Mesenchymal stem cell (in vitro differentiated cells and primary cell): ENCODE measurements at regions not wholly inside any gene's neighbourhood (a gene's known extent, or its start where the extent isn't known, plus 50 kb on each side); places are given as distances from the start of the nearest gene placed in this dataset.

ENCODE experiments used
- DNase-seq: peaks from one replicate; pipeline ENCODE4 v3.0.0-alpha.2; 2013
- H2AFZ ChIP-seq: one replicate; pipeline ENCODE4 v1.6.1; 2013; ENCODE audit warnings: low read depth, mild to moderate bottlenecking, control low read depth, inconsistent platforms, low read length, moderate library complexity
- H2AK5ac ChIP-seq: 2 replicates; pipeline ENCODE4 v1.6.1; 2013; ENCODE audit warnings: low read length, moderate library complexity, mild to moderate bottlenecking, inconsistent platforms; ENCODE audit not compliant: severe bottlenecking
- H2BK120ac ChIP-seq: one replicate; pipeline ENCODE4 v1.6.1; 2013; ENCODE audit warnings: low read depth, mild to moderate bottlenecking, inconsistent platforms, low read length, moderate library complexity
- H2BK12ac ChIP-seq, 2 experiments: one replicate each; pipeline ENCODE4 v1.6.1; 2013; ENCODE audit warnings: inconsistent platforms in 2 of 2, low read length in 2 of 2, mild to moderate bottlenecking in 2 of 2, moderate library complexity in 2 of 2, control low read depth in 1 of 2
- H2BK15ac ChIP-seq: one replicate; pipeline ENCODE4 v1.6.1; 2013; ENCODE audit warnings: mild to moderate bottlenecking, low read depth, inconsistent platforms; ENCODE audit not compliant: poor library complexity, severe bottlenecking
- H2BK5ac ChIP-seq: 2 replicates; pipeline ENCODE4 v1.6.1; 2013; ENCODE audit warnings: low read depth, mild to moderate bottlenecking, low read length, control low read depth, inconsistent platforms; ENCODE audit not compliant: poor library complexity, severe bottlenecking
- H3K14ac ChIP-seq, 2 experiments: one replicate each; pipeline ENCODE4 v1.6.1; 2013; ENCODE audit warnings: inconsistent platforms in 2 of 2, low read length in 2 of 2, control low read depth in 1 of 2, mild to moderate bottlenecking in 1 of 2, moderate library complexity in 1 of 2
- H3K18ac ChIP-seq, 2 experiments: one replicate each; pipeline ENCODE4 v1.6.1; 2013; ENCODE audit warnings: inconsistent platforms in 2 of 2, low read length in 2 of 2, control low read depth in 1 of 2, low read depth in 1 of 2, mild to moderate bottlenecking in 1 of 2
- H3K23ac ChIP-seq, 2 experiments: one replicate each; pipeline ENCODE4 v1.6.1; 2013; ENCODE audit warnings: inconsistent platforms in 2 of 2, low read length in 2 of 2, mild to moderate bottlenecking in 2 of 2, moderate library complexity in 2 of 2, control low read depth in 1 of 2
- H3K27ac ChIP-seq: 2 replicates; pipeline ENCODE4 v1.5.1; 2013; ENCODE audit warnings: mild to moderate bottlenecking, moderate library complexity, low read length, control low read depth, inconsistent platforms; ENCODE audit not compliant: poor library complexity, severe bottlenecking
- H3K27me3 ChIP-seq, 2 experiments: 2 replicates each; pipeline versions ENCODE4 v1.6.1 to v1.7.0; 2013; ENCODE audit warnings: low read length in 2 of 2, mild to moderate bottlenecking in 2 of 2, moderate library complexity in 2 of 2, control low read depth in 1 of 2, inconsistent platforms in 1 of 2; ENCODE audit not compliant: control insufficient read depth in 1 of 2, insufficient read depth in 1 of 2
- H3K36me3 ChIP-seq, 2 experiments: 2 replicates each; pipeline versions ENCODE4 v1.6.1 to v1.7.0; 2013; ENCODE audit warnings: low read length in 2 of 2, control low read depth in 1 of 2, inconsistent platforms in 1 of 2, low read depth in 1 of 2, mild to moderate bottlenecking in 1 of 2; ENCODE audit not compliant: insufficient read depth in 2 of 2, control insufficient read depth in 1 of 2
- H3K4ac ChIP-seq, 2 experiments: one replicate each; pipeline ENCODE4 v1.6.1; 2013; ENCODE audit warnings: inconsistent platforms in 2 of 2, low read length in 2 of 2, mild to moderate bottlenecking in 2 of 2, moderate library complexity in 2 of 2, control low read depth in 1 of 2, low read depth in 1 of 2
- H3K4me1 ChIP-seq: 2 replicates; pipeline ENCODE4 v1.6.1; 2013; ENCODE audit warnings: low read depth, low read length, control low read depth; ENCODE audit not compliant: control insufficient read depth, insufficient read depth
- H3K4me2 ChIP-seq: 2 replicates; pipeline ENCODE4 v1.6.1; 2013; ENCODE audit warnings: low read length, mild to moderate bottlenecking, inconsistent platforms; ENCODE audit not compliant: poor library complexity, severe bottlenecking
- H3K4me3 ChIP-seq, 2 experiments: 2 replicates each; pipeline versions ENCODE4 v1.5.1 to v1.7.0; 2013; ENCODE audit warnings: low read length in 2 of 2, mild to moderate bottlenecking in 2 of 2, control low read depth in 1 of 2, low read depth in 1 of 2; ENCODE audit not compliant: insufficient read depth in 1 of 2
- H3K79me1 ChIP-seq: replicated peaks from 2 replicates; pipeline ENCODE4 v1.6.1; 2013; ENCODE audit warnings: mild to moderate bottlenecking, control low read depth, low read length, inconsistent platforms; ENCODE audit not compliant: poor library complexity, severe bottlenecking
- H3K9ac ChIP-seq: 2 replicates; pipeline ENCODE4 v1.7.0; 2013; ENCODE audit warnings: mild to moderate bottlenecking, low read length, moderate library complexity
- H3K9me3 ChIP-seq: 2 replicates; pipeline ENCODE4 v1.7.0; 2013; ENCODE audit warnings: mild to moderate bottlenecking, low read length; ENCODE audit not compliant: control insufficient read depth
- H4K8ac ChIP-seq: one replicate; pipeline ENCODE4 v1.6.1; 2013; ENCODE audit warnings: inconsistent platforms, mild to moderate bottlenecking, low read length, moderate library complexity
- H4K91ac ChIP-seq: one replicate; pipeline ENCODE4 v1.6.1; 2013; ENCODE audit warnings: mild to moderate bottlenecking, low read length, inconsistent platforms
- WGBS: methylation state at CpG from one replicate; pipeline ENCODE4 v1.1.7; 2013; ENCODE audit warnings: mixed read lengths; 5-methylcytosine and 5-hydroxymethylcytosine counted together

DNA sequence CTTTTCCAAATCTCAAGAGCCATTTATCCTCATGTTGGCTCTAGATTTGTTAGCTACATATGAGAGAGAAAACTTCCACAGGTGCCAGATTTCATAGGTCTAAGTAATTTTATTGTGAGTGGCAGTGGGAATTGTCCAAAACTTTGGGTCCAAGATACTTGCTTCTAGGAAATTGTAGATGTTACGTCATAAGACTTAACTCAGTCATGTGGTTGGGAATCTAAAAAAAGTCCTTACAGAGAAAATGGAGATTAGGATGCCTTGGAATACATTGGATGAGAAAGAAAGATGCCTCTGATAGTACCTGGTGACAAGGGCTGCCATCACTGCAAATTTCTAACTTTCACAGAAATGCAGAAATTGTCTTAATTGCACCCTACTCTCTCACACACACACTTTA is 506.5 kb downstream of the C4orf33 start:
- H3K4me1 ChIP-seq: no peaks in the 10 kb centered on the region

DNA sequence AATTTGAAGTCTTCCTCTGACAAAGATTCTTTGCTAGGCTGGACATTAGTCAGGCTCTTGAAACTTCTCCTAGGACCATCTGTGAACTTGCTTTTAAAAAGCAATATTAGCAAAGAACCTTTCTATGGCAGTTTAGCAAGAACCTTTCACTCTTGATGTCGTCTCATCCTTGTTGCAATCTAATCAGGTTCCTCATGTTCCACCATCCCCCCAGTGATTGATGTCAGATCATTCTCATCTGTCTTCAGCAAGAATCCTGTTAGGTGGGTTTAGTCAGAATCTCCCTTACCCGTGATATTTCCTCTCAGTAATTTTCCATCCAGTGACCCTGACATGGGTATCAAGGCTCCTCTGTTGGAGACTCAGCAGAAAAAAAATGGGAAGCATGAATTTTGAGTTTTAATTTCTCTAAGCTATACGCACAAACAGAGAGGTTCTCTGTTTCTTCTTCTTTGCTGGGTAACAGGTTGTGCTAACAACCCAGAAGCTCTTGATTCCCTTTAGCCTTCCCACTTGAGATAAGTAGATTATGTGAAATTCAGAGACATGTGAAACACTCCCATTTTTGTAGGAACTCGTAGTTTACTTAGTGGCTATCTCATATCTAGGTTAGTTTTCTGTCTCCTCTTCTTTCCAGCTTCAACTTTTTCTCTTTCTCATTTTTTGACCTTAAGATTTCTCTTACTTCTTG is 507.4 kb downstream of the C4orf33 start:
- no peak overlapping the region for H3K14ac ChIP-seq
- no peak overlapping the region for H3K4me3 ChIP-seq
- no peaks in the 10 kb centered on the region for H3K4me1 ChIP-seq
- H2BK15ac ChIP-seq: no peak overlapping the region
- H3K36me3 ChIP-seq: no peaks in the 10 kb centered on the region
- H3K27me3 ChIP-seq: no peaks in the 10 kb centered on the region
- H4K91ac ChIP-seq: no peak overlapping the region
- no peak overlapping the region for H2BK120ac ChIP-seq
- no peak overlapping the region for H2BK12ac ChIP-seq
- no peak for DNase-seq
- H3K4ac ChIP-seq: no peak overlapping the region
- no peaks in the 10 kb centered on the region for H3K9me3 ChIP-seq
- no peak overlapping the region for H4K8ac ChIP-seq
- H2BK5ac ChIP-seq: no peak overlapping the region
- 78% methylated on average over 1 of the region's 4 CpGs for WGBS
- no peak overlapping the region for H3K9ac ChIP-seq
- no peak overlapping the region for H3K4me2 ChIP-seq
- no peak overlapping the region for H3K23ac ChIP-seq
- no peaks in the 10 kb centered on the region for H3K79me1 ChIP-seq
- no peak overlapping the region for H3K18ac ChIP-seq
- no peak overlapping the region for H3K27ac ChIP-seq
- H2AK5ac ChIP-seq: no peak overlapping the region
- H2AFZ ChIP-seq: no peak overlapping the region

More for the DNA sequence above, 506.5 kb downstream of the C4orf33 start:
- WGBS: 100% methylated on average over 1 of the region's 1 CpG
- H2BK12ac ChIP-seq: no peak overlapping the region
- no peak overlapping the region for H3K27ac ChIP-seq
- no peak overlapping the region for H2BK120ac ChIP-seq
- H3K36me3 ChIP-seq: no peaks in the 10 kb centered on the region
- no peaks in the 10 kb centered on the region for H3K27me3 ChIP-seq
- H2AFZ ChIP-seq: no peak overlapping the region
- H3K23ac ChIP-seq: no peak overlapping the region
- H3K79me1 ChIP-seq: no peaks in the 10 kb centered on the region
- no peak overlapping the region for H4K8ac ChIP-seq
- no peak overlapping the region for H3K14ac ChIP-seq
- H2BK5ac ChIP-seq: no peak overlapping the region
- no peak for DNase-seq
- no peak overlapping the region for H3K18ac ChIP-seq
- H3K4me2 ChIP-seq: no peak overlapping the region
- H3K9me3 ChIP-seq: no peaks in the 10 kb centered on the region
- no peak overlapping the region for H3K4ac ChIP-seq
- no peak overlapping the region for H4K91ac ChIP-seq
- no peak overlapping the region for H3K4me3 ChIP-seq
- no peak overlapping the region for H2BK15ac ChIP-seq
- H2AK5ac ChIP-seq: no peak overlapping the region
- no peak overlapping the region for H3K9ac ChIP-seq

DNA sequence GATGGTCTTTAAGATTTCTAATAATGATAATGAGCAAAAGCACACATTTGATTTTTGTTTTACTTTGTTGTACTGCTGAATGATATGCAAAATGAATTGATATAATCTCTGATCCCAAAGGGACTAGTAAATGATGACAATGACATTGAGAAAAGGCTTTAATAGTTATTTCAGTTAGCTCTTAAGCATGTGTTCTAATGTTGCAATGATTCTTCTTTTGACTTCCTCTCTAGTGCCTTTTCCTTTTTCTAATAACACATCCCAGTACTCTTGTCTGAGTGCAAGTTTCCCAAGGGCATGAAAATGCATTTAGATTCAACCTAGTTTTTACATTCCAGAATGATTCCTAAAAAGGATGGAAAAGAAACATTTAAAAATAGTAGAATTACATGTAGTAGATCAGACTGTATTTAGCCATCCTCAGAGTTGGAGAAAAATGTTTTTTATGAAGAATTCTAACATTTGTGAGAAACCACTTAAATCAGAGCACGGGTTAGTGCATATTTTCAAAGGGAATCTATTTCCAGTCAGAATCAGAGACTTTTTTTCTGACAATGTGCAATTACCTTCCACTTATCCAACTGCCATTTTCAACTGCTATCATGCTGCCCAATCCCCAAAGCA is 508.8 kb downstream of the C4orf33 start:
- WGBS: 40% methylated on average over 1 of the region's 1 CpG

DNA sequence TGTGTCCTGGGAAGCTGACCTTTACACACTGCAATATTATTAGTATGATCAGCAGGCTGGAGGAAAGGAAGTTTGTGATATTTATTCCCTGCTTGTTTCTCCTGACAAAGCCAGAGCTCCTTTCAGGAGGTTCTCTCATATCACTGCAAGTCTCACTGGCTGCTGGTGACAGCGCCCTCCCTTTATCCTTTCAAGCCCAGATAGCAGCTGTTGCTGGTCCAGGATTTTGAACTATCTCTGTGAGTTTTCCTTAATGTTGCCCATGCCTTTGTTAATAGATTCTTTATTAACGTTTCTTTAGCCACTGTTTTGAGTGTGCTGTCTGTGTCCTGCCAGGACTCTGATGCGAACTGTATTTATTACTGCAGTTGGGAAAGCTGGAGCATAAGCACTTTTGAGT is 518.7 kb downstream of the C4orf33 start:
- no peak overlapping the region for H3K4ac ChIP-seq
- H3K23ac ChIP-seq: no peak overlapping the region
- 67% methylated on average over 3 of the region's 3 CpGs for WGBS
- H3K9me3 ChIP-seq: no peaks in the 10 kb centered on the region
- no peaks in the 10 kb centered on the region for H3K4me1 ChIP-seq
- no peak overlapping the region for H3K4me3 ChIP-seq
- H2BK120ac ChIP-seq: no peak overlapping the region
- H3K27me3 ChIP-seq: no peaks in the 10 kb centered on the region
- no peaks in the 10 kb centered on the region for H3K36me3 ChIP-seq
- no peak overlapping the region for H3K14ac ChIP-seq
- no peak overlapping the region for H2BK12ac ChIP-seq
- H3K27ac ChIP-seq: no peak overlapping the region
- no peak overlapping the region for H2AFZ ChIP-seq
- H2BK5ac ChIP-seq: no peak overlapping the region
- no peak for DNase-seq
- no peak overlapping the region for H2AK5ac ChIP-seq
- no peak overlapping the region for H3K18ac ChIP-seq
- H3K4me2 ChIP-seq: no peak overlapping the region
- no peak overlapping the region for H2BK15ac ChIP-seq
- no peak overlapping the region for H3K9ac ChIP-seq
- H4K91ac ChIP-seq: no peak overlapping the region
- H3K79me1 ChIP-seq: no peaks in the 10 kb centered on the region
- no peak overlapping the region for H4K8ac ChIP-seq

More for the DNA sequence above, 508.8 kb downstream of the C4orf33 start:
- Histone ChIP-seq H3K79me1 (no peaks in the 10 kb centered on the region), H2BK5ac (no peak overlapping the region), H3K18ac (no peak overlapping the region), H3K4ac (no peak overlapping the region), H2BK120ac (no peak overlapping the region), H2BK15ac (no peak overlapping the region), H3K4me3 (no peak overlapping the region), H3K9ac (no peak overlapping the region), H3K9me3 (no peaks in the 10 kb centered on the region), H2AFZ (no peak overlapping the region), H3K36me3 (no peaks in the 10 kb centered on the region), H3K14ac (no peak overlapping the region), H3K4me1 (no peaks in the 10 kb centered on the region), H3K23ac (no peak overlapping the region), H4K91ac (no peak overlapping the region), H2AK5ac (no peak overlapping the region), H2BK12ac (no peak overlapping the region), H3K27me3 (no peaks in the 10 kb centered on the region), H4K8ac (no peak overlapping the region), H3K4me2 (no peak overlapping the region), H3K27ac (no peak overlapping the region)
- no peak for DNase-seq
